Daoy (cell line): ENCODE measurements at regions not wholly inside any gene's neighbourhood (a gene's known extent, or its start where the extent isn't known, plus 50 kb on each side); places are given as distances from the start of the nearest gene placed in this dataset.
"Not testable (repeated sequence)": the region's sequence is repeated elsewhere in the genome, so short reads cannot be mapped to it uniquely, and the experiment has no call there.

Experiments
- DNase-seq: peaks from one replicate; pipeline ENCODE4 v3.0.0-alpha.2; 2015; ENCODE audit warnings: low read depth

DNA sequence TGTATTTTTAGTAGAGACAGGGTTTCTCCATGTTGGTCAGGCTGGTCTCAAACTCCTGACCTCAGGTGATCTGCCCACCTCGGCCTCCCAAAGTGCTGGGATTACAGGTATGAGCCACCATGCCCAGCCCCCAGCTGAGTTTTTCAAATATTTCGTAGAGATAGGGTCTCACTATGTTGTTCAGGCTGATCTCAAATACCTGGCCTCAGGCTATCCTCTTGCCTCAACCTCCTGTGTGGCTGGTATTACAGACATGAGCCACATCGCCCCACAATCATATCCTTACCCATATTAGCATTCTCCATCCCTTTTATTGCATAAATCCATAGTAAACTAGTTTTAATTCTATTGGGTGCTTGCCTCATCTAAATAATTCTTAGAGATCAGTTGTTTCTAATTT, 157.6 kb upstream of the HEY2 start:
- DNase-seq: not testable (repeated sequence)

DNA sequence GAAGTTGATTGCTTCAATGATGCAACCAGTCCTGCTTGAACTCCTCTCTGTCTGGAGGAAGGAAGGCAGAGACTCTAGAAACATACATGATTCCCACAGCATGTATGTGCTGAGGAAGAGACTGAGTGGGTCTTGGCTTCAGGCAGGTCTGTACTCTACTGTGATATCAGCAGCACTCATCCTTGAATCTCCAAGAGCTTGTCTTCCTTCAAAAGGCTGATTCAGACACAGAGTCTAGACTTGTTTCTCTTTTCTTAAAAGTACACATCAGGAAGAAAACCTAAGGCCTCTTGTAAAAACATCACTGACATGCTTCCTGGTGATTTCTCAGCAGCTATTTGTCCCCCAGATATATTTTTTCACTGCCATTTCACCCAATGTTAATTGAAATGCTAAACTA, 155.7 kb upstream of the HEY2 start:
- no peak for DNase-seq

DNA sequence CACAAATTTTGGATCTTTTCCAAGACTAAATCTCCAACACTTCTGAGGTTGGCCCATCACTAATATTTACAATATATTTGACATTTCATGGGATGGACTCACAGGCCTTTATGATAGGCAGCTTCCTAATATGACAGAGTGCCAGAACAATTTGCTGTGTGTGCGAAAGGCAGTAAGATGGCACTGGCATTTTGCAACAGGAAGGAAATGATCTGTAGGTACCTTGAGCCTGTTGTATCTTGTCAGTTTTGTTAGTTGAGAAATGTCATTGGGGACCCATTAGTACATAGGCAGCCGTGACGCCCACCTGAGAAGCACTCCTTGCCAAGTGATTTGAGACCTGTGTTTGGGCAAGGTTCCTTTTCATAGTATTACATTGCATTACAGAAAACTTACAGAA, 153.4 kb upstream of the HEY2 start:
- no peak for DNase-seq

DNA sequence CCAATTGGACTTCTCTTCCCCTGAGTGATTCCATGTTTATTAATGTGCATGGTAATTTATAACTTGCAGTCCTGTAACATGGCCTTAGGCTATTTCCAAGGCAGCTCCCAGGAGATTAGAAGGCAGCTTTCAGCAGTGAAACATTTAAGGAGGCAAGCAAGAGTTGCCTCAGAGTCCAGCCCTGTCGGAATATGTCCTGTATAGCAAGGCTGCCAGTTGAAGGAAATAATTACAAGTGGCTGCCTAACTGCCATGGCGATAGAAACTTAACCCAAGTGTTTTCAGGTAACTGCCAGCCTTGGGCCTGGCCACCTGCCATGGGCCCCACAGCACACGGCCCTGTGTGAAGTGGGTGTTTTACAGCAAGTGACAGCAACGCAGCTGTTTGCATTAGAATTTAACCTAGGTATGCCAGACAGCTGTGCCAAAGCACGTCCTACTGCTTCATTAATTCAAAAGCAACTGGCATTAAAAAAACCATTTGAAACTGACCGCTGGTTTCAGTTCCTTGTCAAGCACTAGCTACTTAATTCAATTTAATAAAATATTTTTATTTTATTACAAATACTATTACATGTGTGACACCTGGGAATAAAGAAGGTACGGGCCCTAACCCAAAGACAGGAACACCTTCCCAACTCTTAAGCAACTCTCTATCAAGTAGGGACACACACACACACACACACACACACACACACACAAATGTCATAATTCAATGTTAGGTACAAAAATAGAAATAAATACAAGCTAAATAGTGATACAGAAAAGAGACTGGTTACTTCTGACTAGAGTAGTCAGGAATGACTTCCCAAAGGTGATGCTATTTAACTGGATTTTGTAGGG, 151.8 kb upstream of the HEY2 start:
- DNase-seq: no peak

DNA sequence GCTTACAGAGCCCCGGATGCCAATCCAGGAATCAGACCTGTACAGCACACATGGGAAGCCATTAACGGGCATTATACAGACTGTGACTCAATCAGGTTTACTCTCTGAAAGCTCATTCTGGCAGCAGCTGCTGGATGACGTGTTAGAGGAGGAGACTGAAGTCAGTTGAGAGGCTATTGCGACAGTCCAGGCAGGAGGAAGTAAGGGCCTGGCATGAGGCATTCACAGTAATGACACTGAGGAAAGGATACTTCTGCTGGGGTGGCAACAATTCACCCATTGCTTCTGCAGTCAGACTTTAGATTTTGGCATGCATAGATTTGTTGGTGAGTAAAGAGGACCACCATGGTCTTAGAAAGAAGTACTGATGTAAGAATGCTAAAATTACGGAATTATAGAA, 151.0 kb upstream of the HEY2 start:
- peak; percentile 74 for DNase-seq

DNA sequence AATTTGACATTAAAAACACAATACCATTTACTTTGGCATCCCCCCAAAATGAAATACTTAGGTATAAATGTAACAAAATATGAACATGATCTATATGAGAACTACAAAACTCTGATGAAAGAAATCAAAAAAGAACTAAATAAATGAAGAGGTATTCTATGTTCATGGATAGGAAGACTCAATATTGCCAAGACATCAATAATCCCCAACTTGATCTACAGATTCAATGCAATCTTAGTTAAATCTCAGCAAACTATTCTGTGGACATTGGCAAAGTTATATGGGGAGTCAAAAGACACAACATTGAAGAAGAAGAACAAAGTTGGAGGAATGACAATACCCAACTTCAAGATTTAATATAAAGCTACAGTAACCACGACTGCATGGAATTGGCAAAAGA, 145.2 kb upstream of the HEY2 start:
- no peak for DNase-seq

DNA sequence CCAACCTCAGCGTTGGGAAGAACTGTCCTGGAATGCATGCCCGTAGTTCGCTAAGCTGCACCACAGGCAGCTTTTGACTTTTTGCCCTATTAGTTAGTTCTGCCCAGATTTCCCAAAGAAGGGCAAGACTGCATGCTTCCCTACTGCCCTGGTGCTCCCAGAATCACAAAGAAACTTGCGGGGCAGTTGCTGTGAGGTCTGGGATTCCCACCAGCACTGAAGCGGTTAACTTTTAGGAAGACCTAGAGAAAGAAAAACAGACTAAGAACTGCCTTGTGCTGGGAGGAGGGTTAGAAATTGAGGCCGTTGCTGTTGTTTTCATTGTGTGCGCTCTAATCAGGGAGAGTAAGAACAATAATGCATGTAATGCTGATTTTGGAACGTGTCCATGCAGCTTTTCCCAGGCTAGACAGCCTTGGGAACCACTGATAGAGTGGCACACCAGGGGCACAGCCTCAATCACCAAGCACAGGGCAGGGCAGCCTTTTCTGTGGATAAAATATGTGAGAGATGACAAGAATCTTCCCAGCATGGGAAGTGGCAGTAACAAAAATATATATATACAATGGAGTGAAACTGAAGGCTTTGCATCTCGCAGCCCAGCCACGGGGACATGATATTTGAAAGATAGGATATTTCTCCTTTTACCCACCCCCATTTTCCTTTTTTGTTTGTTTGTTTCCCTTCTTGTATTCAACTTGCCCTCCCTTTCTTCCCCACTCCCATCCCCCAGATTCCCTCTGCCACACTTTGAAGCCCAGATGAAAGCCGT, 137.7 kb upstream of the HEY2 start:
- DNase-seq: peak; percentile 80

DNA sequence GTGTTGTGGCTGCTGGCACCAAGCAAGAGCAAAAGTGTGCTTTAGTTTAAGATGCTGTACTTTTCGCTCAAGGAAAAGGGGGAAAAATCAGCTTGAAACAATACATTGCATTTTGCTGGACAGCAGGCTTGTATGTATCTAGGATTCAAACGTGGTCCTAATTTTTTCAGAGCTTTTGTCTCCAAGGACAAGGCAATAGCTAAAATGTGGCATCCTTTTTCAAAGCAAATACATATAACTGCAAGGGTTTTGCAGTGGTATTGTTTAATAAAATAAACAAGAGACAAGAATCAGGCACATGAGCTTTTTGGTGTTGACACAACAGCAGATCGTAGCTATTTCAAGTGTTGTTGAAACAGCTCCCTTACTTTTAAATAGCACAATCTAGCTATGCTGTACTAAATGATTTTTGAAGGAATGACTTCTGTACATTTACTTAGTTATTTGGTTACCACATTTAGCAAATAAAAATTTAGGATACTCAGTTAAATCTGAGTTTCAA, 137.0 kb upstream of the HEY2 start:
- no peak for DNase-seq

DNA sequence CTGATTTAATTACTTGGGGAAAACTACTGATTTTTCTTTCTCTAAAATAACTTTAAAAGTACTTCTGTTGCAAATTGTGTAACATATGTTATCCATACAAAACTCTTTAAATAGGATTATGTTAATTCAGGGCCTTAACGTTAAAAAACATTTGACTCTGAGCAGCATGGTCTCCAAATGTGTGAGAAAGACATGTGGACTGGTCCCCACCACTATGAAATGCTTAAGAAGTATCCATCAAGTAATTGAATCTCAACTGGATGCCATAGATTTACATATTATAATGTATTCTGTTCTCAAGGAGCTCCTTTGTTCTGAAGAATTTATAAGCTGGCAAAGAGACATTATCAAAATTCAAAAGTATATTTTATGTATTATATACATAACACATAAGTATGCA, 130.8 kb upstream of the HEY2 start:
- no peak for DNase-seq

DNA sequence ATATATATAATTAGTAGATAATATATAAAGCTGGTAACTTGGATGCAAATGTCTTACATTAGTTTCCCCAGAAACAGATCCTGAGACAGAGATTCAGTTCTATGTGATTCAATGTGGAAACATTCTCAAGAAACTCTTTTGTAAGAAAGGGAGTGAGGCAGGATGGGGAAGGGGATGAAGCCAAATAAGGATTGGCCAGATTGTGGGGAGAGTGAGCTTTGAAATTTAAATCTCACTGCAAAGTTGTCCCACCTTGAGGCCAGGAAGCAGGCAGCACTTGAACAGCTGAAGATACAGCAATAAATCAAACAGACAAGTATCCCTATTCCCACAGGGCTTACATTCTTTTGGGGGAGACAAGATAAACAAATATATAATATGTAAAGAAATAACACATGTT, 126.3 kb upstream of the HEY2 start:
- DNase-seq: no peak

DNA sequence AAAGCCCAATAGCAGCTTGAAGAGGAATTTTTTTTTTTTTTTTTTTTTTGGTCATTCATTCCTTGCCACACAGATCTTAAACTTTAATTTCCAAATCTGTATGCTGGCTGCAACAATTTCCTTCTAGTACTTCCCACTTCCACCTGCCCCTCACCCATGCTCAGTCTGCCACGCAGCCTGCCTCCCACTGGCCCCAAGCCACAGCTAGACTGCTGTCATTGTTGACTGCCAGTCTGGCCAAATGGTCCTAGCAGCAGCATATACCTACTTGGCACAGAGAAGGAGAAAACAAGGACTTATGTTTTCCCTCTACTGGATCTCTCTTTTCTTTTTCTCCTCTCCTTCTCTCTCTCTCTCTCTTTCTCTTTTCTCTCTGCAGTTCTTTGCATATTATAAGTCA, 118.3 kb upstream of the HEY2 start:
- no peak for DNase-seq

DNA sequence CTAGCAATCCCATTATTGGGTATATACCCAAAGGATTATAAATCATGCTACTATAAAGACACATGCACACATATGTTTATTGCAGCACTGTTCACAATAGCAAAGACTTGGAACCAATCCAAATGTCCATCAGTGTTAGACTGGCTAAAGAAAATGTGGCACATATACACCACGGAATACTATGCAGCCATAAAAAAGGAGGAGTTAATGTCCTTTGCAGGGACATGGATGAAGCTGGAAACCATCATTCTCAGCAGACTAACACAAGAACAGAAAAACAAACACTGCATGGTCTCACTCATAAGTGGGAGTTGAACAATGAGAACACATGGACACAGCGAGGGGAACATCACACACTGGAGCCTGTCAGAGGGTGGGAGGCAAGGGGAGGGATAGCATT, 113.4 kb upstream of the HEY2 start:
- DNase-seq: not testable (repeated sequence)

DNA sequence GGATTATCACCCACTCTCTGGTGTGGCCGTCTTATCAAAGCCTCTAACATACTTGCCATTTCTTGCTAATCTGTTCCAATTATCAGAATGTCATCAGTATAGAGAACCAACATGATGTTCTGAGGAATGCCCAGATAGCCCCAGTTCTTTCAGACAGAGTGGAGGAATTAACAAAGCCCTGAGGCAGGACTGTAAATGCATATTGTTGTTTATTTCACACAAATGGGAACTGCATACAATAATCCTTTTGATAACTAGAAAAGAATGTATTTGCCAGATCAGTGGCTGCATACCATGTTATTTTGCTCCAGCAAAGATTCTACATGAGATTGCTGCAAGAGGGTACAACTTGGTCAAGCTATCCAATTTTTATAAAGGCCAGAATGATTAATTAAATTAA, 112.8 kb upstream of the HEY2 start:
- no peak for DNase-seq

DNA sequence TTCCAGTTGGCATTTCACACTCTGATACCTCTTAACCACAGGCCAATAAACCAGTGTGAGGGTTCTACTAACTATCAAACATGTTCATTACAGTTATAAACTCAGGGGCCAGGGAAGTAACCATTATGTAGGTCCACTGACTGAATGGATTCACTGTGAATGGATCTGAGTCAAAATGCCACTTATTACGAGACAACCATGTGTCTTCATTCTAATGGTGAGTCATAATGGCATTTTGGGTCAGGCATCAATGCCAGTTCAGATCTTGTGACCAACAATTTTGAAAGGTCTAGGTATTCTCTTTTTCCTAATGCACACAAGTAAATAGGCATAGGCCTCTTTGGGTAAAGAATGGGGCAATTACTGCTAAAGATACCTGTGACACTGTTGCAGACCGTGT, 112.2 kb upstream of the HEY2 start:
- DNase-seq: no peak

DNA sequence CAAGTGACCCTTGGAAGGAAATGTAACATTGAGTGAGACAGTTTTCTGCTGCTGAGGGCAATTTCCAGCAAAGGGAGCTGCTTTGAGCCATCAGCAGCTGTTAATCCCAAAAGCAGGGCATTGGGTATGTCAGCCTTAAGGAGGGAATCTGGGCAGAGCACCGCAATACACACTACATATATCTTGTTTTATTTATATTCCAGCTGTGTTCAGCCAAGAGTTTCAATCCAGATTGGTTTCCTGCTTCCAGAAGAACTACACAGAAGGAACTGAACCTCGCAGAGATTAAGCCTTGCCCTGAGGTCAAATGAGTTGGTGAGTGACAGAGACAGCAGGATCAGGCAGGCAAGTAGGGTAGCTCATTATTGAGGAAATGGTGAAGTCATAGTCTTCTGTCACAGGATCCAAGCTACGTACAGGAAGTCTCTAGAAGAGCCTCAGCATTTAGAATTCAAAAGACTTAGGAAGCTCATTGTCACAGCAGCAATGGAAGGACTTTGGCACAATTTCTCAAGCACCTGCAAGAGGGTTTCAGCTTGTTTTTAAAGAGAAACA, 109.9 kb upstream of the HEY2 start:
- DNase-seq: no peak

DNA sequence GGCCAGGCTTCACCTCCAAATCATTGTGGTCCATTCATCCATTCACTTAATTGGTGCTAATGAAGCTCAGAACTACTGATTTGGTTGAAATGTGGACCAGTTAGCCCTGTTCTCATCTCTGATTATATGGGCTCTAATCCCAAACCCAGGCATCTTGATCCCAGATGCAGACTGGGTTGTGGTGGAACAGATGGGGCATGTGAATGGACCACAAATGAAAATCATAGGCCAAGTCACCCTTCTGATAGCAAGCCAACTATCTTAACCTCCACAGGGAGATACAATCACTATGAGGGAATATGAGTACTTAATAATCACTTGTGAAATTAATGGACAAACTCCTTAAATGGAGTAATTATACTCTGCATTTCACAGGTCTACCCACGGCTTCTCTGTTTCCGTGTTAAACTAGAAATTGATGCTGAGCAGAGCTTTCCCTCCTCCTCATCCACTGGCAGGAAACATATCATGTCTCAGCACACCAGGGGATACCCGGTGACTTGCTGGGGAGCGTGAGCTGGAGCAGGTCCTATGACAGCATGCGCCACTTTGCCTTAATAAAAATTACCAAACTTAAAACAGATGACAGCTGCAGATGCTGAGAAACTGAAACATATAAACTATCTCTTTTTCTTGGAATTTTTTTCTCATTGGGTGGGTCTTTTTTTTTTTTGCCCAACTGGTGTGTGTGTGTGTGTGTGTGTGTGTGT, 108.8 kb upstream of the HEY2 start:
- no peak for DNase-seq

DNA sequence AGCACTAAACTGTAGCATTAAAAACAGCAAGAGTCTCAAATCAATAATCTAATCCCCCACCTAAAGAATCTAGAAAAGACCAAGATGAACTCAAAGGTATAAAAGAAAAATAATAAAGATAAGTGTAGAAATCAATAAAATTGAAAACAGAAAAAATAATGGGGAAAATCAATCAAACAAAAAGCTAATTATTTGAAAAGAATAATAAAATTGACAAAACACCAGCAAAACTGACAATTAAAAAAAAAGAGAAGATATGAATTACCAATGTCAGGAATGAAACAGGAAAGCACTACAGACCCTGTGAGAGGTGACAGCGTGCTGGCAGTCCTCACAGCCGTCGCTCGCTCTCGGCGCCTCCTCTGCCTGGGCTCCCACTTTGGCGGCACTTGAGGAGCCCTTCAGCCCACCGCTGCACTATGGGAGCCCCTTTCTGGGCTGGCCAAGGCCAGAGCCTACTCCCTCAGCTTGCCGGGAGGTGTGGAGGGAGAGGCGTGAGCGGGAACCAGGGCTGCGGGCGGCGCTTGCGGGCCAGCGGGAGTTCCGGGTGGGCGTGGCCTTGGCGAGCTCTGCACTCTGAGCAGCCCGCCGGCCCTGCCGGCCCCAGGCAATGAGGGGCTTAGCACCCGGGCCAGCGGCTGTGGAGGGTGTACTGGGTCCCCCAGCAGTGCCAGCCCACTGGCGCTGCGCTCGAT, 105.3 kb upstream of the HEY2 start:
- DNase-seq: not testable (repeated sequence)

DNA sequence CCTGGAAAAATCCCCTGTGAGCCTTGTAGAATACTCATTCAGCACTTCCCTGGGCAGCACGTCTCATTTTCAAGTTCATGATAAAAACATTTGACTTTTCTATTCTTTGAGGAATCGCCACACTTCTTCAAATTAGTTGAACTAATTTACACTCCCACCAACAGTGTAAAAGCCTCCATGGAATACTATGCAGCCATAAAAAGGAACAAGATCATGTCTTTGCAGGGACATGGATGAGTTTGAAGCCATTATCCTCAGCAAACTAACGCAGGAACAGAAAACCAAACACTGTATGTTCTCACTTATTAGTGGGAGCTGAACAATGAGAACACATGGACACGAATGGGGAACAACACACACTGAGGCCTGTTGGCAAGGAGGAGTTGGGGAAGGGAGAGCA, 102.0 kb upstream of the HEY2 start:
- DNase-seq: no peak

DNA sequence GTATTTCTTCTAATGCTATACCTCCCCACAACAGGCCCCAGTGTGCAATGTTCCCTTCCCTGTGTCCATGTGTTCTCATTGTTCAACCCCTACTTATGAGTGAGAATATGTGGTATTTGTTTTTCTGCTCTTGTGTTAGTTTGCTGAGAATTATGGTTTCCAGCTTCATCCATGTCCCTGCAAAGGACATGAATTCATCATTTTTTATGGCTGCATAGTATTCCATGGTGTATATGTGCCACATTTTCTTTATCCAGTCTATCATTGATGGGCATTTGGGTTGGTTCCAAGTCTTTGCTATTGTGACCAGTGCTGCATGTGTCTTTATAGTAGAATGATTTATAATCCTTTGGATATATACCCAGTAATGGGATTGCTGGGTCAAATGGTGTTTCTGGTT, 95.7 kb upstream of the HEY2 start:
- not testable (repeated sequence) for DNase-seq

DNA sequence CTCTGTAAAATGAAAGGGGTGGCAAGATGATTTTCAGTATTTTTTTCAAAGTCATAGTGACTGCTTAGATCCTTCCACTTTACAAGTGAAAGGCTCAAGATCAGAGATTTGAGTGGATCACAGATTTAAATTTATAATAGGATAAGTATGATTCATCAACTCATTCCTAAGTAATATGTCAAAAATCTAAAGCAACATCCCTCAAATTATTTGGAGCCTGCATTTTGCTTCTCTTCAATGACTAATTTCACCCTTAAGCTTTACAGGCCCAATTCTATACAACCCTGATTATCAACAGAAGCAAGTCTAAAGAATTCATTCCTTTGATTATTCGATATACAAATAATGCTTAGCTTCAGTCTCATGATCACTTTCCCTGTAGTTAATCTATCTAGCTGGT, 93.9 kb upstream of the HEY2 start:
- no peak for DNase-seq

DNA sequence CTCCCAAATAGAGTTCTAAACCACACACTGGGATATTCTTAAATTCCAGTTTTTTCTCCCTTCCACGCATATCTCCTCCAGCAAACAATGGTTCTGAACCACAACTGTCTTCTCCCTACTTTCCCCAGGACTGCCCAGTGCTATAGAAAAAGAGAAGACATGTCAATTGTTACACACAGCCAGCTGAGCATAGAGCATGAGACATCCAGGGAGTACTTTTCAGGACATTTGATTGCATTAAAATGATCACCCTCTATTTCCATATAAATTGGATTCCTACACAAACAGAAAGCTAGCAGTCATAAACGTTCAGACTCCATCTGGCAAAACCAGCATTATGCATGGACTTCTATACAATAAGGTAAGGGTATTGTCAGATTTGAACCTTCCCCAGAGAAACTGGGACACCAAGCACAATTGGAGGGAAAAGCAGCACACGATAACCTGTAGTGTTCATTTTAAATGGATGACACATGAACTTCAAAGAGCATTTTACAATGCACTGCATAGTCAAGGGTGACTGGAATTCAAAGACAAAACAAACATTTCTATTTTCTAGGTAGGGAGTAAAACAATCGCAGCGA, 93.1 kb upstream of the HEY2 start:
- no peak for DNase-seq
